ENCODE measurements at regions not wholly inside any gene's neighbourhood (a gene's known extent, or its start where the extent isn't known, plus 50 kb on each side); places are given as distances from the start of the nearest gene placed in this dataset.

- no peak for TF ChIP-seq POLR2A (IDR thresholded peaks at IDR 0.05)
- TF ChIP-seq, protein P1, sequence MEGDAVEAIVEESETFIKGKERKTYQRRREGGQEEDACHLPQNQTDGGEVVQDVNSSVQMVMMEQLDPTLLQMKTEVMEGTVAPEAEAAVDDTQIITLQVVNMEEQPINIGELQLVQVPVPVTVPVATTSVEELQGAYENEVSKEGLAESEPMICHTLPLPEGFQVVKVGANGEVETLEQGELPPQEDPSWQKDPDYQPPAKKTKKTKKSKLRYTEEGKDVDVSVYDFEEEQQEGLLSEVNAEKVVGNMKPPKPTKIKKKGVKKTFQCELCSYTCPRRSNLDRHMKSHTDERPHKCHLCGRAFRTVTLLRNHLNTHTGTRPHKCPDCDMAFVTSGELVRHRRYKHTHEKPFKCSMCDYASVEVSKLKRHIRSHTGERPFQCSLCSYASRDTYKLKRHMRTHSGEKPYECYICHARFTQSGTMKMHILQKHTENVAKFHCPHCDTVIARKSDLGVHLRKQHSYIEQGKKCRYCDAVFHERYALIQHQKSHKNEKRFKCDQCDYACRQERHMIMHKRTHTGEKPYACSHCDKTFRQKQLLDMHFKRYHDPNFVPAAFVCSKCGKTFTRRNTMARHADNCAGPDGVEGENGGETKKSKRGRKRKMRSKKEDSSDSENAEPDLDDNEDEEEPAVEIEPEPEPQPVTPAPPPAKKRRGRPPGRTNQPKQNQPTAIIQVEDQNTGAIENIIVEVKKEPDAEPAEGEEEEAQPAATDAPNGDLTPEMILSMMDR (IDR thresholded peaks at IDR 0.05) = no peak
These were observed 82.5 kb downstream of the ELAPOR2 start for GRCh38 chr7:86976958-86977357.
